ENCODE measurements at regions not wholly inside any gene's neighbourhood (a gene's known extent, or its start where the extent isn't known, plus 50 kb on each side); places are given as distances from the start of the nearest gene placed in this dataset.

DNA sequence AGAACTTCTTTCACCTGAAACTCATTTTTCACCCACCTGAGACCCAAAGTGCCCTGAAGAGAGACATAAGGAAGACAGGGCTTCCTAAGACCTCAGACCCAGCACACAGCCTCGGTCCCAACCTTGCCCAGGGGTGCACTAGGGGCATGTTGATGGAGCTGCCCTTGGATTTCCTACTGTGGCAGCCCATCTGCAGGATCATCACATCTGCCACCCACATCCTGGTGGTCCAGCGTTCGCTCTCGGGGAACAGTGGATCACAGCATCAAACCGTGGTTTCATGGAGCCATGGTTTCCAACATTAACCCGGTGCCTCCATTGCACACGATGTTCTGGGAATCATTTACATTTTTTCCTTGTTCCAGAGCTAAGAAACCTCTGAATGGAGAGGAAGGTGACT, 186.4 kb downstream of the TFCP2L1 start:
- peaks cover 15% of the 10 kb centered on the region for H3K27me3 Mint-ChIP-seq
- WGBS (ENCODE audit: insufficient coverage), result 92% methylated on average over 7 of the region's 7 CpGs
- Histone ChIP-seq H3K4me3 (ENCODE audit: control extremely low read depth in 1 of 5, extremely low read depth in 1 of 5, insufficient read depth in 1 of 5, low read depth in 2 of 5, low read length in 4 of 5) (no peak overlapping the region), H3K4me1 (ENCODE audit: control insufficient read depth in 2 of 2, insufficient read depth in 2 of 2, low read length in 2 of 2) (no peaks in the 10 kb centered on the region), H3K36me3 (replicated peaks in 1 of 2; ENCODE audit: control extremely low read depth in 1 of 2, control insufficient read depth in 1 of 2, extremely low read depth in 1 of 2, insufficient read depth in 2 of 2, low read length in 1 of 2) (no peaks in the 10 kb centered on the region), H2AFZ (ENCODE audit: insufficient read depth, low read depth, low read length, poor library complexity, severe bottlenecking) (no peak overlapping the region), H4K20me1 (ENCODE audit: control insufficient read depth, insufficient read depth, low read length, poor library complexity, severe bottlenecking) (no peaks in the 10 kb centered on the region), H3K9ac (ENCODE audit: low read length) (no peak overlapping the region), H3K27me3 (replicated peaks in 1 of 4; ENCODE audit: control extremely low read depth in 1 of 4, control insufficient read depth in 3 of 4, insufficient read depth in 4 of 4, low read length in 3 of 4) (peaks cover 0 to 7% (median 0%) of the 10 kb centered on the region in 4 experiments), H3K4me2 (replicated peaks; ENCODE audit: low read depth, low read length, poor library complexity, severe bottlenecking) (no peak overlapping the region), H3K27ac (ENCODE audit: low read length in 2 of 2) (no peak overlapping the region), H3K79me2 (ENCODE audit: control insufficient read depth, insufficient read depth, low read length) (no peaks in the 10 kb centered on the region), H3K9me3 (ENCODE audit: control extremely low read depth in 1 of 3, control insufficient read depth in 2 of 3, insufficient read depth in 1 of 3, low read length in 2 of 3) (peaks cover 0 to 6% (median 0%) of the 10 kb centered on the region in 3 donors)
- no peak overlapping the region for H3K4me3 Mint-ChIP-seq
- TF ChIP-seq, protein P1, sequence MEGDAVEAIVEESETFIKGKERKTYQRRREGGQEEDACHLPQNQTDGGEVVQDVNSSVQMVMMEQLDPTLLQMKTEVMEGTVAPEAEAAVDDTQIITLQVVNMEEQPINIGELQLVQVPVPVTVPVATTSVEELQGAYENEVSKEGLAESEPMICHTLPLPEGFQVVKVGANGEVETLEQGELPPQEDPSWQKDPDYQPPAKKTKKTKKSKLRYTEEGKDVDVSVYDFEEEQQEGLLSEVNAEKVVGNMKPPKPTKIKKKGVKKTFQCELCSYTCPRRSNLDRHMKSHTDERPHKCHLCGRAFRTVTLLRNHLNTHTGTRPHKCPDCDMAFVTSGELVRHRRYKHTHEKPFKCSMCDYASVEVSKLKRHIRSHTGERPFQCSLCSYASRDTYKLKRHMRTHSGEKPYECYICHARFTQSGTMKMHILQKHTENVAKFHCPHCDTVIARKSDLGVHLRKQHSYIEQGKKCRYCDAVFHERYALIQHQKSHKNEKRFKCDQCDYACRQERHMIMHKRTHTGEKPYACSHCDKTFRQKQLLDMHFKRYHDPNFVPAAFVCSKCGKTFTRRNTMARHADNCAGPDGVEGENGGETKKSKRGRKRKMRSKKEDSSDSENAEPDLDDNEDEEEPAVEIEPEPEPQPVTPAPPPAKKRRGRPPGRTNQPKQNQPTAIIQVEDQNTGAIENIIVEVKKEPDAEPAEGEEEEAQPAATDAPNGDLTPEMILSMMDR (IDR thresholded peaks at IDR 0.05), result no peak
- TF ChIP-seq EZH2 (IDR thresholded peaks at IDR 0.05; ENCODE audit: borderline replicate concordance, insufficient read depth, low read depth, low read length, poor library complexity, severe bottlenecking), result no peak
- DNase-seq (no peak), ATAC-seq (ENCODE audit: low read depth) (no peak)
- H3K9me3 Mint-ChIP-seq (ENCODE audit: insufficient read depth), result no peaks in the 10 kb centered on the region
- CTCF ChIA-PET, result no interaction called here
- POLR2A ChIA-PET, result no interaction called here
- intact Hi-C loops (cut with micrococcal nuclease), result no loop called here
- no peaks in the 10 kb centered on the region for H3K4me1 Mint-ChIP-seq
- H3K27ac Mint-ChIP-seq, result no peak overlapping the region

DNA sequence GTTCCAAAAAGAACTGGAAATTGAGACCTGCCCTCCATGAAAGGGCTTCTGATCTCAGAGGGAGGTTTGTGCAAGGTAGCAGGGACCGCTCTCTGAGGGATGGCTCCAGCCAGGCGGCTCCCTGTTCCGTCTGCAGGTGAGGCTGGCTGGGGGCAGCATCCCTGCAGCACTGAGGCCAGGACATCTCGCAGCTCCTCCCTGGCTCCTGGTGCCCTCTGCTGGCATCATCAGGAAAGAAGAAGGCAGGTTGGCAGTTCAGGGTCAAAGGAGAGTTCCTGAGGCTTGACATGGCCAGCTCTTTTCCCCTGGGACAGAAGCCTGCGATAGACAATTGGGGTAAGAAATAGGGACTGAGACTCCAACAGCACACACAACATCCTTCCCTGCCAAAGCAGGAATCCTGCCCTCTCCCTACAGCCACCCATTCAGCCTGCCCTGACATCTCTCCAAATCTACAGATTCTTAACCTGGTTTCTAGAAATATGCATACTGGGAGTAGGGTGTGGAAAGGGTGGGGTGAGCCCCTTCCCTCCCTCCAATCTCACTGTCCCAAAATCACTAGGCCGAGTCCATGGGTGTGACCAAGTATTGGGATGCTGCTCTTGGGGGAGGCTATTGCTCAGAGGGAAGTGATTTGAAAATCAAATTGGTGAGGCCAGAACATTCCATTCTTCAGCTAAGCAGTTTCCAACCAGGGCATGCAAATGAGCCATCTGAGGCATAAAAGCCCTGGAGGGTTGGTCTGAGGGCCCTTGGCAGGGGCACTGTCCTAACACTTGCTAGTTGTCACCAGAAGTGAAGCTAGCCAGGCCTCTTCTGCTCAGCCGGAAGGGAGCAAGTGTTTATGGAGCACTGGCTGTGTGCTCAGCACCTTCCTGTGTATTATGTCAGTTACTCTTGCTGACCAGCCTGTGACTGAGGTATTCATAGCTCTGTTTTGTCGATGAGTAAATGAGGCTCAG, 185.4 kb downstream of the TFCP2L1 start:
- POLR2A ChIA-PET, result no interaction called here
- no peak overlapping the region for H3K4me3 ChIP-seq (ENCODE audit: control extremely low read depth in 1 of 5, extremely low read depth in 1 of 5, insufficient read depth in 1 of 5, low read depth in 2 of 5, low read length in 4 of 5)
- H3K27me3 ChIP-seq (replicated peaks in 1 of 4; ENCODE audit: control extremely low read depth in 1 of 4, control insufficient read depth in 3 of 4, insufficient read depth in 4 of 4, low read length in 3 of 4), result peaks cover 0 to 7% (median 0%) of the 10 kb centered on the region in 4 experiments
- no peak overlapping the region for H3K27ac ChIP-seq (ENCODE audit: low read length in 2 of 2)
- H4K20me1 ChIP-seq (ENCODE audit: control insufficient read depth, insufficient read depth, low read length, poor library complexity, severe bottlenecking), result no peaks in the 10 kb centered on the region
- Mint-ChIP-seq H3K4me1 (no peaks in the 10 kb centered on the region), H3K9me3 (ENCODE audit: insufficient read depth) (no peaks in the 10 kb centered on the region), H3K4me3 (no peak overlapping the region), H3K27ac (no peak overlapping the region), H3K27me3 (peaks cover 18% of the 10 kb centered on the region)
- 77% methylated on average over 6 of the region's 8 CpGs for WGBS (ENCODE audit: insufficient coverage)
- H3K4me1 ChIP-seq (ENCODE audit: control insufficient read depth in 2 of 2, insufficient read depth in 2 of 2, low read length in 2 of 2), result no peaks in the 10 kb centered on the region
- no peaks in the 10 kb centered on the region for H3K36me3 ChIP-seq (replicated peaks in 1 of 2; ENCODE audit: control extremely low read depth in 1 of 2, control insufficient read depth in 1 of 2, extremely low read depth in 1 of 2, insufficient read depth in 2 of 2, low read length in 1 of 2)
- H3K4me2 ChIP-seq (replicated peaks; ENCODE audit: low read depth, low read length, poor library complexity, severe bottlenecking), result no peak overlapping the region
- no peaks in the 10 kb centered on the region for H3K79me2 ChIP-seq (ENCODE audit: control insufficient read depth, insufficient read depth, low read length)
- CTCF ChIA-PET, result interaction anchor here (0.8 kb wide), 1 partner anchor 10 kb away, joined by 3 read pairs; no protein-coding TSS in a partner anchor
- DNase-seq (no peak), ATAC-seq (ENCODE audit: low read depth) (no peak)
- intact Hi-C loops (cut with micrococcal nuclease), result no loop called here
- H2AFZ ChIP-seq (ENCODE audit: insufficient read depth, low read depth, low read length, poor library complexity, severe bottlenecking), result no peak overlapping the region
- peaks cover 0 to 6% (median 0%) of the 10 kb centered on the region in 3 donors for H3K9me3 ChIP-seq (ENCODE audit: control extremely low read depth in 1 of 3, control insufficient read depth in 2 of 3, insufficient read depth in 1 of 3, low read length in 2 of 3)
- H3K9ac ChIP-seq (ENCODE audit: low read length), result no peak overlapping the region
- TF ChIP-seq EZH2 (IDR thresholded peaks at IDR 0.05; ENCODE audit: borderline replicate concordance, insufficient read depth, low read depth, low read length, poor library complexity, severe bottlenecking), result no peak
- TF ChIP-seq, protein P1 (IDR thresholded peaks at IDR 0.05), result no peak

Data from B cell (primary cell).